DMS153 treated with DMSO at 0.1 percent for 48 hours (cell line): ENCODE measurements at regions not wholly inside any gene's neighbourhood (a gene's known extent, or its start where the extent isn't known, plus 50 kb on each side); places are given as distances from the start of the nearest gene placed in this dataset.
"Not testable (repeated sequence)": the region's sequence is repeated elsewhere in the genome, so short reads cannot be mapped to it uniquely, and the experiment has no call there.

Experiments
- DNase-seq: peaks from one replicate; lab custom pipeline; 2025; ENCODE audit not compliant: unreplicated experiment; lab: John Stamatoyannopoulos, UW

- DNase-seq, result no peak
Measured at GRCh38 chr13:61648547-61648946, 232.9 kb upstream of the PCDH20 start.

- no peak for DNase-seq
Measured at GRCh38 chr13:61612192-61612591, 196.5 kb upstream of the PCDH20 start.

- no peak for DNase-seq
Measured at GRCh38 chr13:61608138-61608537, 192.5 kb upstream of the PCDH20 start.

- DNase-seq, result no peak
Measured at GRCh38 chr13:61600360-61601033, 184.8 kb upstream of the PCDH20 start.

- DNase-seq, result no peak
Measured at GRCh38 chr13:61592489-61592888, 176.8 kb upstream of the PCDH20 start.

GRCh38 chr13:61575973-61576372 is 160.3 kb upstream of the PCDH20 start:
- no peak for DNase-seq

GRCh38 chr13:61563645-61564044 is 148.0 kb upstream of the PCDH20 start:
- no peak for DNase-seq

- no peak for DNase-seq
Measured at GRCh38 chr13:61546911-61547310, 131.3 kb upstream of the PCDH20 start.

- no peak for DNase-seq
Measured at GRCh38 chr13:61546413-61546812, 130.8 kb upstream of the PCDH20 start.

- DNase-seq, result no peak
Measured at GRCh38 chr13:61536433-61536832, 120.8 kb upstream of the PCDH20 start.

GRCh38 chr13:61531383-61532065 is 115.9 kb upstream of the PCDH20 start:
- no peak for DNase-seq

- not testable (repeated sequence) for DNase-seq
Measured at GRCh38 chr13:61519214-61519613, 103.6 kb upstream of the PCDH20 start.

- DNase-seq, result no peak
Measured at GRCh38 chr13:61508936-61509335, 93.3 kb upstream of the PCDH20 start.

- no peak for DNase-seq
Measured at GRCh38 chr13:61500176-61500575, 84.5 kb upstream of the PCDH20 start.

GRCh38 chr13:61495648-61496047 is 80.0 kb upstream of the PCDH20 start:
- DNase-seq, result no peak

- not testable (repeated sequence) for DNase-seq
Measured at GRCh38 chr13:61493556-61493955, 77.9 kb upstream of the PCDH20 start.

- DNase-seq, result no peak
Measured at GRCh38 chr13:61486496-61486895, 70.8 kb upstream of the PCDH20 start.

GRCh38 chr13:61485128-61485765 is 69.6 kb upstream of the PCDH20 start:
- no peak for DNase-seq

- no peak for DNase-seq
Measured at GRCh38 chr13:61477619-61478018, 62.0 kb upstream of the PCDH20 start.

GRCh38 chr13:61470786-61471185 is 55.1 kb upstream of the PCDH20 start:
- DNase-seq, result no peak

GRCh38 chr13:61466280-61466679 is 50.6 kb upstream of the PCDH20 start:
- DNase-seq, result no peak
